HEK293T (cell line): ENCODE measurements at regions not wholly inside any gene's neighbourhood (a gene's known extent, or its start where the extent isn't known, plus 50 kb on each side); places are given as distances from the start of the nearest gene placed in this dataset.

ENCODE experiments used
- ARNT ChIP-seq: fragments of 450-650 bp; IDR thresholded peaks from 2 replicates; pipeline ENCODE4 v1.6.1; 2017; ENCODE audit warnings: mild to moderate bottlenecking
- BHLHE40 ChIP-seq: fragments of 450-650 bp; IDR thresholded peaks from 2 replicates; pipeline ENCODE4 v1.6.1; 2016; ENCODE audit warnings: mild to moderate bottlenecking, moderate library complexity, borderline replicate concordance
- FOXA1 ChIP-seq: fragments of 450-650 bp; IDR thresholded peaks from 2 replicates; pipeline ENCODE4 v1.6.1; 2016; ENCODE audit warnings: mild to moderate bottlenecking
- FOXK2 ChIP-seq: fragments of 450-650 bp; IDR thresholded peaks from 2 replicates; pipeline ENCODE4 v1.6.1; 2016; ENCODE audit warnings: mild to moderate bottlenecking
- FOXM1 ChIP-seq: fragments of 450-650 bp; IDR thresholded peaks from 2 replicates; pipeline ENCODE4 v1.6.1; 2017; ENCODE audit warnings: mild to moderate bottlenecking, borderline replicate concordance
- LEF1 ChIP-seq: fragments of 450-650 bp; IDR thresholded peaks from 2 replicates; pipeline ENCODE4 v1.6.1; 2017; ENCODE audit warnings: mild to moderate bottlenecking, borderline replicate concordance
- NFRKB ChIP-seq: fragments of 450-650 bp; IDR thresholded peaks from 2 replicates; pipeline ENCODE4 v1.6.1; 2016; ENCODE audit warnings: mild to moderate bottlenecking, moderate library complexity
- PKNOX1 ChIP-seq: fragments of 450-650 bp; IDR thresholded peaks from 2 replicates; pipeline ENCODE4 v1.6.1; 2016
- TARDBP ChIP-seq: fragments of 450-650 bp; IDR thresholded peaks from 2 replicates; pipeline ENCODE4 v1.6.1; 2016
- ZNF384 ChIP-seq: fragments of 450-650 bp; IDR thresholded peaks from 2 replicates; pipeline ENCODE4 v1.6.1; 2016

GRCh38 chr14:40265096-40265495, 832.9 kb upstream of the FBXO33 start:
- TF ChIP-seq BHLHE40 (no peak), FOXK2 (no peak), PKNOX1 (no peak), FOXM1 (no peak), ZNF384 (no peak), ARNT (no peak), LEF1 (no peak), TARDBP (no peak), FOXA1 (no peak), NFRKB (no peak)
